SK-N-SH (cell line): ENCODE measurements at regions not wholly inside any gene's neighbourhood (a gene's known extent, or its start where the extent isn't known, plus 50 kb on each side); places are given as distances from the start of the nearest gene placed in this dataset.

Experiments used
- CTCF ChIA-PET: fragments of 300-600, 350-600 bp; formaldehyde crosslinking; extraction: SDS; loops from one replicate; lab custom pipeline; 2021; lab: Yijun Ruan, JAX
- POLR2A ChIA-PET: fragments of 350-600 bp; sonication (Branson Sonifier 250); formaldehyde crosslinking; extraction: SDS; loops from one replicate; lab custom pipeline; 2020; ENCODE audit warnings: antibody characterized with exemption, inconsistent platforms; lab: Yijun Ruan, JAX
- DNase-seq: peaks from one replicate; pipeline ENCODE4 v3.0.0; 2012
- H2AFZ ChIP-seq: fragments of 200-600 bp; sonication (generic); 2 replicates; pipeline ENCODE4 v1.8.1; 2016; ENCODE audit warnings: antibody characterized with exemption, mild to moderate bottlenecking, low read depth
- H3F3A ChIP-seq: fragments of 200-600 bp; sonication (generic); replicated peaks from 2 replicates; pipeline ENCODE3; 2016; ENCODE audit warnings: antibody characterized with exemption, mild to moderate bottlenecking; ENCODE audit not compliant: insufficient read depth
- H3K27ac ChIP-seq, 2 experiments: fragments of 200-500 bp in 1 of 2; fragments of 200-600 bp in 1 of 2; sonication (Bioruptor generic) in 1 of 2; sonication (generic), shearing (Covaris generic) in 1 of 2; 2 replicates each; pipeline versions ENCODE4 v1.5.1 to v1.6.1; 2014 to 2016; ENCODE audit warnings: low read depth in 2 of 2, inconsistent platforms in 1 of 2, low read length in 1 of 2, mild to moderate bottlenecking in 1 of 2, mixed read lengths in 1 of 2
- H3K27me3 ChIP-seq: fragments of 200-600 bp; sonication (generic), shearing (Covaris generic); 2 replicates; pipeline ENCODE4 v1.6.1; 2016; ENCODE audit warnings: mixed run types; ENCODE audit not compliant: insufficient read depth
- H3K36me3 ChIP-seq, 2 experiments: fragments of 200-500 bp in 1 of 2; fragments of 200-600 bp in 1 of 2; sonication (Bioruptor generic) in 1 of 2; sonication (generic) in 1 of 2; replicated peaks in 1 of 2; 2 replicates each; pipeline versions ENCODE3 to v1.5.1; 2014 to 2016; ENCODE audit warnings: low read length in 1 of 2, mild to moderate bottlenecking in 1 of 2; ENCODE audit not compliant: insufficient read depth in 2 of 2, control insufficient read depth in 1 of 2
- H3K4me1 ChIP-seq, 2 experiments: fragments of 200-500 bp in 1 of 2; fragments of 200-600 bp in 1 of 2; sonication (Bioruptor generic) in 1 of 2; sonication (generic), shearing (Covaris generic) in 1 of 2; 2 replicates each; pipeline versions ENCODE4 v1.5.1 to v1.6.1; 2014 to 2016; ENCODE audit warnings: low read depth in 1 of 2, low read length in 1 of 2, mixed run types in 1 of 2; ENCODE audit not compliant: insufficient read depth in 2 of 2, control insufficient read depth in 1 of 2
- H3K4me2 ChIP-seq: fragments of 200-600 bp; sonication (generic), shearing (Covaris generic); 2 replicates; pipeline ENCODE4 v1.6.1; 2017; ENCODE audit warnings: mixed run types
- H3K4me3 ChIP-seq, 2 experiments: fragments of 200-500 bp in 1 of 2; fragments of 200-600 bp in 1 of 2; sonication (Bioruptor generic) in 1 of 2; sonication (generic), shearing (Covaris generic) in 1 of 2; 2 replicates each; pipeline versions ENCODE4 v1.5.1 to v1.8.1; 2014 to 2016; ENCODE audit warnings: low read depth in 2 of 2, inconsistent platforms in 1 of 2, low read length in 1 of 2, mild to moderate bottlenecking in 1 of 2, mixed read lengths in 1 of 2, moderate library complexity in 1 of 2
- H3K79me2 ChIP-seq: fragments of 200-600 bp; sonication (generic); 2 replicates; pipeline ENCODE4 v1.8.1; 2017; ENCODE audit warnings: mild to moderate bottlenecking; ENCODE audit not compliant: insufficient read depth
- H3K9ac ChIP-seq: fragments of 200-600 bp; sonication (generic); 2 replicates; pipeline ENCODE4 v1.6.1; 2017; ENCODE audit warnings: mixed run types
- H3K9me2 ChIP-seq: fragments of 200-600 bp; sonication (generic); 2 replicates; pipeline ENCODE4 v1.6.1; 2017; ENCODE audit warnings: mixed run types
- H3K9me3 ChIP-seq: fragments of 200-600 bp; sonication (generic); 2 replicates; pipeline ENCODE4 v1.6.1; 2017; ENCODE audit warnings: mixed run types, mild to moderate bottlenecking, moderate library complexity
- H4K20me1 ChIP-seq: fragments of 200-600 bp; sonication (generic); 2 replicates; pipeline ENCODE4 v1.6.1; 2017; ENCODE audit warnings: mild to moderate bottlenecking, mixed run types; ENCODE audit not compliant: insufficient read depth
- CHD2 ChIP-seq: fragments of 150-350 bp; IDR thresholded peaks from 2 replicates; pipeline ENCODE4 v1.6.1; 2018; ENCODE audit warnings: low read length; ENCODE audit not compliant: partially characterized antibody
- EP300 ChIP-seq, 2 experiments: IDR thresholded peaks; 2 replicates each; pipeline versions ENCODE4 v1.4.0 to v1.6.1; 2012; ENCODE audit warnings: borderline replicate concordance in 1 of 2, low read depth in 1 of 2, low read length in 1 of 2
- EZH2phosphoT487 ChIP-seq: fragments of 200-600 bp; sonication (generic); IDR thresholded peaks from 2 replicates; pipeline ENCODE4 v1.6.1; 2017; ENCODE audit warnings: low read depth, mixed run types, mild to moderate bottlenecking, antibody characterized with exemption, moderate library complexity, borderline replicate concordance
- FOSL2 ChIP-seq: IDR thresholded peaks from 2 replicates; pipeline ENCODE4 v1.4.0; 2012; ENCODE audit warnings: low read depth, mild to moderate bottlenecking, moderate library complexity, borderline replicate concordance
- FOXM1 ChIP-seq: IDR thresholded peaks from 2 replicates; pipeline ENCODE4 v1.4.0; 2012; ENCODE audit warnings: low read depth, mild to moderate bottlenecking
- JUND ChIP-seq: IDR thresholded peaks from 2 replicates; pipeline ENCODE4 v1.4.0; 2012
- MEF2A ChIP-seq: IDR thresholded peaks from 2 replicates; pipeline ENCODE4 v1.4.0; 2012; ENCODE audit warnings: low read depth, borderline replicate concordance
- MXI1 ChIP-seq: IDR thresholded peaks from 2 replicates; pipeline ENCODE4 v1.6.1; 2012; ENCODE audit warnings: mild to moderate bottlenecking, low read depth, low read length, improper control_type of control experiment
- NFIC ChIP-seq: IDR thresholded peaks from 2 replicates; pipeline ENCODE4 v1.4.0; 2012; ENCODE audit warnings: borderline replicate concordance
- NRF1 ChIP-seq: IDR thresholded peaks from 2 replicates; pipeline ENCODE4 v1.6.1; 2012; ENCODE audit warnings: low read depth, mild to moderate bottlenecking, low read length
- RXRA ChIP-seq: IDR thresholded peaks from 2 replicates; pipeline ENCODE4 v1.4.0; 2012; ENCODE audit warnings: low read depth, mild to moderate bottlenecking, borderline replicate concordance
- SIN3A ChIP-seq: IDR thresholded peaks from 2 replicates; pipeline ENCODE4 v1.6.1; 2012; ENCODE audit warnings: low read depth, mild to moderate bottlenecking, low read length, moderate library complexity, borderline replicate concordance
- SMC3 ChIP-seq: IDR thresholded peaks from 2 replicates; pipeline ENCODE4 v1.6.1; 2012; ENCODE audit warnings: low read depth, low read length, improper control_type of control experiment
- TCF12 ChIP-seq: IDR thresholded peaks from 2 replicates; pipeline ENCODE4 v1.4.0; 2012
- TEAD4 ChIP-seq: IDR thresholded peaks from 2 replicates; pipeline ENCODE4 v1.4.0; 2012; ENCODE audit warnings: mild to moderate bottlenecking, borderline replicate concordance; ENCODE audit not compliant: insufficient read depth
- WGBS: methylation state at CpG from one replicate; pipeline ENCODE4 v1.1.6; 2017; ENCODE audit warnings: low lambda C conversion rate; 5-methylcytosine and 5-hydroxymethylcytosine counted together
- TF ChIP-seq, protein P1 (sequence below): IDR thresholded peaks from 2 replicates; pipeline ENCODE4 v1.4.0; 2012; ENCODE audit warnings: low read depth, borderline replicate concordance
- TF ChIP-seq, protein P2 (sequence below): fragments of 150-350 bp; IDR thresholded peaks from 2 replicates; pipeline ENCODE4 v1.6.1; 2017; ENCODE audit warnings: antibody characterized with exemption, low read length, low read depth, borderline replicate concordance
- TF ChIP-seq, protein P3 (sequence below): IDR thresholded peaks from 2 replicates; pipeline ENCODE4 v1.4.0; 2012; ENCODE audit warnings: low read depth, borderline replicate concordance

DNA sequence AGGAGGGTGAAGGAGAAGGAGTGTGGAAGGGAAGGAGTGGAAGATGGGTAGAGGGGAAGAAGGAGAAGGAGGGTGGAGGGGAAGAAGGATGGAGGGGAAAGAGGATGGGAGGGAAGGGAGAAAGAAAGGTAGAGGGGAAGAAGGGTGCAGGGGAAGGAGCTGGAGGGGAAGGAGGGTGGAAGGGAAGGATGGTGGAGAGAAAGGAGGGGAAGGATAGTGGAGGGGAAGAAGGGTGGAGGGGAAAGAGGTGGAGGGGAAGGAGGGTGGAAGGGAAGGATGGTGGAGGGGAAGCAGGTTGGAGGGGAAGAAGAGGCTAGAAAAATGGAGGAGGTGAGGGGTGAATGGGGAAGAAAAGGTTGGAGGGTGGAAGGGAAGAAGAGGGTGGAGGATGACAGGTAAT is 927.9 kb downstream of the UQCRFS1 start:
- Histone ChIP-seq H3K9me2 (no peaks in the 10 kb centered on the region), H3K27ac (no peak overlapping the region), H3K4me1 (no peaks in the 10 kb centered on the region; a peak in 1 of 4 replicates), H3K79me2 (no peaks in the 10 kb centered on the region), H3K9ac (no peak overlapping the region), H3F3A (no peaks in the 10 kb centered on the region), H2AFZ (no peak overlapping the region), H3K27me3 (no peaks in the 10 kb centered on the region), H3K36me3 (no peaks in the 10 kb centered on the region), H3K4me2 (no peak overlapping the region), H3K9me3 (no peaks in the 10 kb centered on the region), H3K4me3 (no peak overlapping the region), H4K20me1 (no peaks in the 10 kb centered on the region)
- TF ChIP-seq JUND (no peak), TCF12 (no peak), CHD2 (no peak)
- CTCF ChIA-PET: no interaction called here
- no peak for DNase-seq
- POLR2A ChIA-PET: no interaction called here

DNA sequence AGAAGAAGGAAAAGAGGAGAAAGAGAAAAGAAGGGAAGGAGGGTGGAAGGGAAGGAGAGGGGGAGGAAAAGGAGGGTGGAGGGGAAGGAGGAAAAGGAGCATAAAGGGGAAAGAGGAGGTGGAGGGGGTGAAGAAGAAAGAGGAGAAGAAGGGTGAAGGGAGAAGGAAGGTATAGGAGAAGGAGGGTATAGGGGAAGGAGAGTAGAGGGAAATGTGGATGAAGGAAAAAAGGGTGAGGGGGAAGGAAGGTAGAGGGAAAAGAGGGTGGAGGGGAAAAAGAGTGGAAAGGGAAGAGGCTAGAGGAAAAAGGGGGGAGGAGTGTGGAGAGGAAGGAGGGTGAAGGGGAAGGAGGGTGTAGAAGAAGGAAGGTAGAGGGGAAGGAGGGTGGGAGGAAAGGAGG is 928.6 kb downstream of the UQCRFS1 start:
- Histone ChIP-seq H3K27ac (no peak overlapping the region), H2AFZ (no peak overlapping the region), H3K9me2 (no peaks in the 10 kb centered on the region), H3K9ac (no peak overlapping the region), H3K4me3 (no peak overlapping the region), H3K79me2 (no peaks in the 10 kb centered on the region), H4K20me1 (no peaks in the 10 kb centered on the region), H3K27me3 (no peaks in the 10 kb centered on the region), H3F3A (no peaks in the 10 kb centered on the region), H3K9me3 (no peaks in the 10 kb centered on the region), H3K36me3 (no peaks in the 10 kb centered on the region), H3K4me1 (no peaks in the 10 kb centered on the region), H3K4me2 (no peak overlapping the region)
- ChIA-PET CTCF (no interaction called here), POLR2A (no interaction called here)
- DNase-seq: no peak
- TF ChIP-seq TEAD4 (no peak), MXI1 (no peak), SIN3A (no peak), CHD2 (no peak), SMC3 (no peak), NRF1 (no peak), NFIC (no peak)
- TF ChIP-seq, protein P1, sequence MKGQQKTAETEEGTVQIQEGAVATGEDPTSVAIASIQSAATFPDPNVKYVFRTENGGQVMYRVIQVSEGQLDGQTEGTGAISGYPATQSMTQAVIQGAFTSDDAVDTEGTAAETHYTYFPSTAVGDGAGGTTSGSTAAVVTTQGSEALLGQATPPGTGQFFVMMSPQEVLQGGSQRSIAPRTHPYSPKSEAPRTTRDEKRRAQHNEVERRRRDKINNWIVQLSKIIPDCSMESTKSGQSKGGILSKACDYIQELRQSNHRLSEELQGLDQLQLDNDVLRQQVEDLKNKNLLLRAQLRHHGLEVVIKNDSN: no peak
- TF ChIP-seq, protein P2, sequence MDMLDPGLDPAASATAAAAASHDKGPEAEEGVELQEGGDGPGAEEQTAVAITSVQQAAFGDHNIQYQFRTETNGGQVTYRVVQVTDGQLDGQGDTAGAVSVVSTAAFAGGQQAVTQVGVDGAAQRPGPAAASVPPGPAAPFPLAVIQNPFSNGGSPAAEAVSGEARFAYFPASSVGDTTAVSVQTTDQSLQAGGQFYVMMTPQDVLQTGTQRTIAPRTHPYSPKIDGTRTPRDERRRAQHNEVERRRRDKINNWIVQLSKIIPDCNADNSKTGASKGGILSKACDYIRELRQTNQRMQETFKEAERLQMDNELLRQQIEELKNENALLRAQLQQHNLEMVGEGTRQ: no peak

DNA sequence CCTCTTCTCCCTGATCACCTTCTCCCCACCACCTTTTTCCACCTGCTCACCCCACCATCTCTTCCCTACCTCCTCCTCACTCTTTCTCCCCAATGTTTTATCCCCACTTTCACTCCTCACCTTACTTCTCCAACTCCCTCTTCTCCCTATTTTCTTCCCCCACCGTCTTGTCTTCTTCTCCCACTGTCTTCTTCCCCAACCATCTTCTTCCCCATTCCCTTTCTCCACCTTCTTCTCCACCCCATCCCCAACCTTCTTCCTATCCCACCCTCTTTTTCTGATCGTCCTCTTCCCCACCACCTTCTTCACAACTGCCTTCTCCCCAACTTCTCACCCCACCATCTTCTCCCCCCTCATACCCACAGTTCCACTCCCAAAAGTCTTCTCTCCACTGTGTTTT is 929.4 kb downstream of the UQCRFS1 start:
- H3K4me2 ChIP-seq: no peak overlapping the region
- H3K36me3 ChIP-seq: no peaks in the 10 kb centered on the region
- no peak overlapping the region for H3K27ac ChIP-seq
- H3K9me3 ChIP-seq: no peaks in the 10 kb centered on the region
- H3K4me1 ChIP-seq: no peaks in the 10 kb centered on the region
- no peaks in the 10 kb centered on the region for H3F3A ChIP-seq
- no peak overlapping the region for H3K9ac ChIP-seq
- no peak overlapping the region for H2AFZ ChIP-seq
- ChIA-PET CTCF (no interaction called here), POLR2A (no interaction called here)
- H4K20me1 ChIP-seq: no peaks in the 10 kb centered on the region
- DNase-seq: no peak
- no peaks in the 10 kb centered on the region for H3K27me3 ChIP-seq
- H3K4me3 ChIP-seq: no peak overlapping the region
- H3K9me2 ChIP-seq: no peaks in the 10 kb centered on the region
- WGBS: 4% methylated on average over 2 of the region's 2 CpGs
- H3K79me2 ChIP-seq: no peaks in the 10 kb centered on the region
- TF ChIP-seq JUND: no peak
- no peak for TF ChIP-seq EP300 (IDR thresholded peaks at IDR 0.05; ENCODE audit: borderline replicate concordance in 1 of 2, low read depth in 1 of 2, low read length in 1 of 2)
- no peak for TF ChIP-seq CHD2
- TF ChIP-seq, protein P2: no peak
- no peak for TF ChIP-seq MEF2A
- TF ChIP-seq RXRA: no peak
- TF ChIP-seq FOSL2: no peak
- TF ChIP-seq, protein P3, sequence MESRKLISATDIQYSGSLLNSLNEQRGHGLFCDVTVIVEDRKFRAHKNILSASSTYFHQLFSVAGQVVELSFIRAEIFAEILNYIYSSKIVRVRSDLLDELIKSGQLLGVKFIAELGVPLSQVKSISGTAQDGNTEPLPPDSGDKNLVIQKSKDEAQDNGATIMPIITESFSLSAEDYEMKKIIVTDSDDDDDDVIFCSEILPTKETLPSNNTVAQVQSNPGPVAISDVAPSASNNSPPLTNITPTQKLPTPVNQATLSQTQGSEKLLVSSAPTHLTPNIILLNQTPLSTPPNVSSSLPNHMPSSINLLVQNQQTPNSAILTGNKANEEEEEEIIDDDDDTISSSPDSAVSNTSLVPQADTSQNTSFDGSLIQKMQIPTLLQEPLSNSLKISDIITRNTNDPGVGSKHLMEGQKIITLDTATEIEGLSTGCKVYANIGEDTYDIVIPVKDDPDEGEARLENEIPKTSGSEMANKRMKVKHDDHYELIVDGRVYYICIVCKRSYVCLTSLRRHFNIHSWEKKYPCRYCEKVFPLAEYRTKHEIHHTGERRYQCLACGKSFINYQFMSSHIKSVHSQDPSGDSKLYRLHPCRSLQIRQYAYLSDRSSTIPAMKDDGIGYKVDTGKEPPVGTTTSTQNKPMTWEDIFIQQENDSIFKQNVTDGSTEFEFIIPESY: no peak
- TF ChIP-seq NRF1: no peak
- TF ChIP-seq EZH2phosphoT487: no peak
- no peak for TF ChIP-seq SMC3
- TF ChIP-seq, protein P1: no peak
- no peak for TF ChIP-seq FOXM1
